ENCODE measurements at regions not wholly inside any gene's neighbourhood (a gene's known extent, or its start where the extent isn't known, plus 50 kb on each side); places are given as distances from the start of the nearest gene placed in this dataset.

DNA sequence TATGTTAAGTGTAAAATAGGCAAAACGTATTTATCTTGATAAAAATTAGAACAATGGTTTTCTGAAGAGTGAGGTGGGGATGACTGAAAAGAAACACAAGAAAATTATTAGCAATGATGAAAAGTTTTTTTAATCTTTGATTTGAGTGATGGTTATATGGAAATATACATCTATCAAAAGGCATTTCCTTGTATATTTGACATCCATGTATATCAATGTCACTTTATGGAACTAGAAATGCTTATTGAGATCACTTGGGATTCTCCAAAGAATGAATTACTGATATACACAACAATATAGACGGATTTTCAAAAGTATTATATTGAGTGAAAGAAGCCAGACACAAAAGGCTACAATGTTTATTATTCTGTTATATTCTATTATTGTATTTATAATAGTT, 1042.0 kb upstream of the POT1 start:
- no peak for TF ChIP-seq CTCF (IDR thresholded peaks at IDR 0.05)
- TF ChIP-seq EP300 (IDR thresholded peaks at IDR 0.05) = no peak
- TF ChIP-seq POLR2A (IDR thresholded peaks at IDR 0.05) = no peak
- TF ChIP-seq POLR2AphosphoS5 (IDR thresholded peaks at IDR 0.05) = no peak
